ENCODE measurements at regions not wholly inside any gene's neighbourhood (a gene's known extent, or its start where the extent isn't known, plus 50 kb on each side); places are given as distances from the start of the nearest gene placed in this dataset.

DNA sequence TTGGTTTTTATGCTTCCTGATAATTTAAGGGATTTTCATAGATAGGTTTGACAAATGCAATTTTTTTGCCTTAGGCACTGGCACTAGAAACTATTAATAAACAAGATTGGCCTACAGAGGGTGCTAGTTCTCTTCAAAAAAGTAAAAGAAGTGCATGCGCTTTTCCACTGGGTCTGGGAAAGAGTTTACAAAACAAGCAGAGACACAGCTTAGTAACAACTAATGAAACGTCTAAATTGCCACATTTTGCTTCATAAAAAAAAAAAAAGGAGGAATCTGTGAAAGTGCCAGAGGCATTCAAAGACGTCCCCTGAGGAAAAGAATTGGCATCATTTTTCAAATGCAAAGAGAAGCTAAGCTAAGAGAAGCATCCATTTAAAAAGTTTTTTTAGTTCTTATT, 58.3 kb upstream of the EEA1 start:
- Mint-ChIP-seq H3K27ac (peak overlapping the region; percentile 66), H3K27me3 (peaks cover 3% of the 10 kb centered on the region), H3K4me3 (peak overlapping the region; percentile 18), H3K9me3 (no peaks in the 10 kb centered on the region), H3K4me1 (peaks cover 22% of the 10 kb centered on the region), H3K36me3 (ENCODE audit: low read depth) (no peaks in the 10 kb centered on the region)
- peak; percentile 77 for DNase-seq
- intact Hi-C loops (cut with micrococcal nuclease), result loop anchor here (1.0 to 10.0 kb wide), 11 partner anchors 110 to 1115 kb away; no protein-coding TSS in a partner anchor

DNA sequence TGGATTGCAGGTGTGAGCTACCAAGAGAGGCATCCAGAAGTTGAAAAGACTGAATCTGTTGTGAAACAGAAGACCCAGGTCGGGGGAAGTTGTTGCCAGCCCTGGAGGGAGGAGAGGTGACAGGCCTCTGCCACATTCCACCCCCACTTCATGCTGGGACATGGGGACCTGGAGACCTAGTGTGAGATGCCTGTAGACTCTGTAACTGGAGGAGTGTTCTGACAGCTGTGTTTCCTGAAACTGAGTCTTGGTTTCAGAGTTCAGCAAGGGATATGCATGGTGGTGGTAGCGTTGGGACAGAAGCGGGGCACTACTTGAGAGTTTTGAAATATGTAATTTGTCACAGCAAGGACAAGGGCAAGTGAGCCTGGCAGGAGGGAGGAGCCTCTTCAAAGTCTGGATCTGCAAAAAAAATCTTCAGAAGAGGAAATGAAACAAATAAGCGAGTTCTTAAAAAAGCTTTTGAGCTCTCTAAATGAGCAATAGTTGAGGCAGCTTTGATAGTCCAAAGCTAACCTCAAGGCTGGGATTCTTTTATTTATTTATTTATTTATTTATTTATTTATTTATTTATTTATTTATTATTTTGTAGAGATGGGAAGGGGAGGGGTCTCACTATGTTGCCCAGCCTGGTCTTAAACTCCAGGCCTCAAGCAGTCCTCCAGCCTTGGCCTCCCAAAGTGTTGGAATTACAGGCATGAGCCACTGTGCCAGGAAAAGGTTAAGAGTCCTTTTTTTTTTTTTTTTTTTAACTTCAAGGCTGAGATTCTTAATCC, 58.9 kb upstream of the EEA1 start:
- peak; percentile 69 for DNase-seq
- H3K4me3 Mint-ChIP-seq, result peak overlapping the region; percentile 18
- H3K4me1 Mint-ChIP-seq, result peaks cover 22% of the 10 kb centered on the region
- no peaks in the 10 kb centered on the region for H3K36me3 Mint-ChIP-seq (ENCODE audit: low read depth)
- H3K27ac Mint-ChIP-seq, result peak overlapping the region; percentile 66
- H3K9me3 Mint-ChIP-seq, result no peaks in the 10 kb centered on the region
- intact Hi-C loops (cut with micrococcal nuclease), result loop anchor here (1.0 to 10.0 kb wide), 12 partner anchors 37 to 1114 kb away; no protein-coding TSS in a partner anchor
- peaks cover 3% of the 10 kb centered on the region for H3K27me3 Mint-ChIP-seq

DNA sequence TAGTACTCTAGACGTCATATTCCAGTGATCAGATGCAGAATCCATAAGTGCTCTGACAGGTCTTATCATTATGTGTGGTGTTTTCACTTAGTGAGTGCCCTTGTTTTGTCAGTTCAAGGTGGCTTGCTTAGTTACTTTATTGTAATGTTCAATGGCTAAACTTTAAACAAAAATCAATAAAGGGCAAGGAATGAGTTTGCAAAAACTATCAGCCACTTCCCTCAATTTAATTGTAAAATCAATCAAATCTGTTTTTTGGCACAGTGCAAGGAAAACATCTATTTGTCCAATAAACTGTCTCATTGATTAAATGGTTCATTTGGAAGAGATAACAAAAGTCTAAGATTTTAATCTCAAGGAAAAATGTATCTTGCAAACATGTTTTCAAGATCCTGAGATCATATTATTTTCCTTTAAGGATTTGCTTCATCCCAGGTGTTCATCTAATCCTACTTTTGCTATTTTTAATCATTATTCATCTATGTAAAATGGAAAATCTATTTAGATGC, 59.6 kb upstream of the EEA1 start:
- Mint-ChIP-seq H3K27me3 (peaks cover 2% of the 10 kb centered on the region), H3K27ac (peak overlapping the region; percentile 48), H3K36me3 (ENCODE audit: low read depth) (no peaks in the 10 kb centered on the region), H3K4me1 (peaks cover 22% of the 10 kb centered on the region), H3K4me3 (no peak overlapping the region), H3K9me3 (no peaks in the 10 kb centered on the region)
- intact Hi-C loops (cut with micrococcal nuclease), result loop anchor here (2.0 to 10.0 kb wide), 7 partner anchors 36 to 986 kb away; no protein-coding TSS in a partner anchor
- no peak for DNase-seq

DNA sequence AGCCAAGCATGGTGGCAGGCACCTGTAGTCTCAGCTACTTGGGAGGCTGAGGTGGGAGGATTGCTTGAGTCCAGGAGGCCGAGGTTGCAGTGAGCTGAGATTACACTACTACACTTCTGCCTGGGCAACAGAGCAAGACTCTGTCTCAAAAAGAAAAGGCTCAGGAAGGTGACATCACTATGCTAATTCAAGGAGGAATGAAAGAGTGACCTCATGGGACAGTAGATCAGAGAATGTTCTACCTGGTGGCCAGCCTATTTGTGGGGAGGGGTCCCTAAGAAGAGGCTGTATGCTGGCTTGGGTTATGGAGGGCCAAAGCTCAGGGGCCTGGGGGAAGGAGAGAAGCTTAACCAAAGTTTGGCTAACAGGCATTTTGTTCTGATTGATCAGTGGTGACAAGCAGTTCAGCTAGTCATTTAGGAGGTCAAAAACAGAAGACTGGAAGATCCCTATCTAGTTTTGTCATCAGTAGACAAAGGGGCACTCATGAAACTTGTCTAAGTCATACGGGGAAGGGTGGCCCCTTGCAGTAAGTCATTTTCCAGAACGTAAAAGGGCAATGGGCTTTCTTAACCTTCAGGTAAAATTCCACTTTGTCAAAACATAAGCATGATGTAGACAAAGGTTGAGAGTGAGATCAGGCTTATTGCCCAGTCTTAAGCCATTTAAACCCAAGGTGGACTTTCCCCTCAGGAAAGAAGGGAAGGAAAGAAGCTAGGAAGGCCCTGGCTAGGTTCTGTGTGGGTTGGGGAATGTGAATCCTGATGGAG, 60.8 kb upstream of the EEA1 start:
- Mint-ChIP-seq H3K27ac (peak overlapping the region; percentile 97), H3K36me3 (ENCODE audit: low read depth) (no peaks in the 10 kb centered on the region), H3K4me1 (peaks cover 22% of the 10 kb centered on the region), H3K27me3 (no peaks in the 10 kb centered on the region), H3K9me3 (no peaks in the 10 kb centered on the region), H3K4me3 (peak overlapping the region; percentile 63)
- intact Hi-C loops (cut with micrococcal nuclease), result loop anchor here (1.0 to 10.0 kb wide), 8 partner anchors 35 to 985 kb away; no protein-coding TSS in a partner anchor
- DNase-seq, result no peak

DNA sequence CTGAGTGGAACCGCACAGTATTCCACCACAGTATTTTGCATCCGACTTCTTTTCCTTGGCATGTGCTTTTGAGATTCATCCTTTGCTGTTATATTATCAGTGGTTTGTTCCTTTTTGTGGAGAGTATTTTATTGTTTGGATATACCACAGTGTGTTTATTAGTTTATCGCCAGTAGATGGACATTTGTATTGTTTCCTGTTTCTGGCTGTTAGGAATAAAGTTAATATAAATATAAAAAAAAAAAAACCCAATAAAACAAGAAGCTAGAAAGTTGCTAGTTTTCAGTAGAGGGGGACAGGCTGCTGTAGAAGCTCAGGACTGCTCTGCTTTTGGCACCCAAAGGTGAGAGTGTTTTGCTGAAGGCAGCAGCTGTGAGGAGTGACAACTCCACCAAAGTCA, 62.0 kb upstream of the EEA1 start:
- Mint-ChIP-seq H3K36me3 (ENCODE audit: low read depth) (no peaks in the 10 kb centered on the region), H3K27ac (peak overlapping the region; percentile 39), H3K27me3 (no peaks in the 10 kb centered on the region), H3K4me1 (peaks cover 22% of the 10 kb centered on the region), H3K9me3 (no peaks in the 10 kb centered on the region), H3K4me3 (no peak overlapping the region)
- no peak for DNase-seq
- intact Hi-C loops (cut with micrococcal nuclease), result no loop called here

DNA sequence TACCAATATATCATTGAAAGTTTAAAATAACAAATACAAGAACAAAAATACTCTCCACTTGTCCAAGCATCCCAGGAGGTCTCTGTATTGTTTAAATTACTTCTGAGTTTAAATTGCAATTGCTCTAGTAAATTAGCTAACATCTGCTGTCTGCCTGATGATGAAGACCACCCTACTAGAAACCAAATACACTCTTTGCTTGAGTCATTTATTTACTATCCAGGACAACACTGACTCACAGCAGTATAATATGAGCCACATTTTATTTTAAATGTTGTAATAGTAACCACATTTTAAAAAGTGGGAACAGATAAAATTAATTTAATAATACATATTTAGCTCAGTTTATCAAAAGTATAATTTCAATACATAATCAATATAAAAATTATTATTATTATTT, 62.9 kb upstream of the EEA1 start:
- H3K4me1 Mint-ChIP-seq, result peaks cover 22% of the 10 kb centered on the region
- intact Hi-C loops (cut with micrococcal nuclease), result no loop called here

DNA sequence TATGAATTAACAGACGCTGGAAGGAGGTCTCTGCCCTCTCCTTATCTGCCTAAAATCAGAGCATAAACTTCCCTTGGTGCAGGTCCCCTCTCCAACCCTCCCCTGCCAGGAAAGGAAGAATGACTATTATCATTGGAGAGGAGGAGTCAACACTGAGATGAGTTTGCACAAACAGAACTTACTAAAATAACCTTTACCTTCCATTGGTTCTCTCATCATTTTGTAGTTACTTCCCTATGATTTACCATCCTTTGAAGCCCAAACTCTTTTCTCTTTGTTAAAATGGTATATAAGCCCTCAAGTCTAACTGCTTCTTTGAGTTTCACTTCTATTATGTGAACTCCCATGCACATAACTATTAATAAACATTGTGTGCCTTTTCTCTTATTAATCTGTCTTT, 64.2 kb upstream of the EEA1 start:
- intact Hi-C loops (cut with micrococcal nuclease), result no loop called here
- Mint-ChIP-seq H3K36me3 (ENCODE audit: low read depth) (no peaks in the 10 kb centered on the region), H3K4me1 (peaks cover 12% of the 10 kb centered on the region), H3K27ac (no peak overlapping the region), H3K9me3 (no peaks in the 10 kb centered on the region), H3K27me3 (no peaks in the 10 kb centered on the region), H3K4me3 (no peak overlapping the region)
- DNase-seq, result no peak

More for the DNA sequence above, 62.9 kb upstream of the EEA1 start:
- no peak for DNase-seq
- no peaks in the 10 kb centered on the region for H3K9me3 Mint-ChIP-seq
- H3K27ac Mint-ChIP-seq, result no peak overlapping the region
- H3K36me3 Mint-ChIP-seq (ENCODE audit: low read depth), result no peaks in the 10 kb centered on the region
- H3K27me3 Mint-ChIP-seq, result no peaks in the 10 kb centered on the region
- no peak overlapping the region for H3K4me3 Mint-ChIP-seq

DNA sequence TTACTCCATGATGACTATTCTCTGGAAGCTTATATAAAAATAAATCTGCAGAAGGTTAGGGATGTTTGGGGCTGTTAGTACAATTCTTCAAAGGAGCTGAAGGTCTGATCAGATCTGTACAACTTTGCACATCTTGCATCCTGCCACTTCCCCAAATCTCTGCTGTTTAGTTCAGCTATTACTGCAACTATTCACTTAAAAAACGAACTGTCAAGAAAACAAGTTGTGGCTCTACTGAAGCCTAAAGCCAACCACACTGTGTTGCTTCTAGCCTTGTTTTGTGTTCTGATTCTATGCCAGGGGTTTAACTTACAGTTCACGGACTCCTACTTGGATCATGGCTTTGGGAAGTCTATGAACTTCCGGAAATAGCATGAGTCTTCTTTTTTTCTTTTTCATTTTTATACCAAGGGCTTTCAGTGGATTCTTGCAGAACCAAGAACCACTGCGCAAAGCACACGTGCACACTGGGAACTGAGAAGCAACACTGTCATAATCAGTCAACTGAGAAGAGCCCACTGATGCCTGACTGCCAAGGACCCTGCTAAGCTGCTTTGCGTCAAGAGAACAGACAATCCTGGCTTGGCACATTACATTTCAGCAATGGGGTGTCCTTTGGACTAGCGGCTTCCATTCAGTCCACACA, 66.3 kb upstream of the EEA1 start:
- Mint-ChIP-seq H3K27ac (no peak overlapping the region), H3K4me1 (peaks cover 3% of the 10 kb centered on the region), H3K27me3 (no peaks in the 10 kb centered on the region), H3K9me3 (no peaks in the 10 kb centered on the region), H3K4me3 (no peak overlapping the region), H3K36me3 (ENCODE audit: low read depth) (no peaks in the 10 kb centered on the region)
- no peak for DNase-seq
- intact Hi-C loops (cut with micrococcal nuclease), result no loop called here

DNA sequence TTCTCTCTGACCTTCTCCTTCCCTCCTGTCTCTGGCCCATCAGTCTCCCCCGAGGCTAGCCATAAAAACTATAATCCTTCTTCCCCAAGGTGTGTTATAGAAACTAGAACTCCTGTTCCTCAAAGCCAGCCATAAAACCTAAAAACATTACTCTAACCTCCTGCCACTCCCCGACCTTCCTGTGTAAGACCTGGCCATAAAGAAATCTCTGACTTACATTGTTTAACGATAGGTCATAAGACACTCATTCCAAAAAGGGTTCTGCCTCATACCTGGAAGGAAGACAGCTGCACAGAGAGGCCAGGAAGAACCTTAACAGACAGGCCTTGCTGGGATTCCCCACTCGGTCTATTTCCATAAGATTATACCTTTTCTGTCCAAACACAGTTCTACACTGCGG, 70.9 kb upstream of the EEA1 start:
- no peaks in the 10 kb centered on the region for H3K36me3 Mint-ChIP-seq (ENCODE audit: low read depth)
- H3K27me3 Mint-ChIP-seq, result no peaks in the 10 kb centered on the region
- no peak overlapping the region for H3K4me3 Mint-ChIP-seq
- intact Hi-C loops (cut with micrococcal nuclease), result no loop called here
- H3K9me3 Mint-ChIP-seq, result no peaks in the 10 kb centered on the region
- H3K4me1 Mint-ChIP-seq, result no peaks in the 10 kb centered on the region
- no peak for DNase-seq
- no peak overlapping the region for H3K27ac Mint-ChIP-seq

DNA sequence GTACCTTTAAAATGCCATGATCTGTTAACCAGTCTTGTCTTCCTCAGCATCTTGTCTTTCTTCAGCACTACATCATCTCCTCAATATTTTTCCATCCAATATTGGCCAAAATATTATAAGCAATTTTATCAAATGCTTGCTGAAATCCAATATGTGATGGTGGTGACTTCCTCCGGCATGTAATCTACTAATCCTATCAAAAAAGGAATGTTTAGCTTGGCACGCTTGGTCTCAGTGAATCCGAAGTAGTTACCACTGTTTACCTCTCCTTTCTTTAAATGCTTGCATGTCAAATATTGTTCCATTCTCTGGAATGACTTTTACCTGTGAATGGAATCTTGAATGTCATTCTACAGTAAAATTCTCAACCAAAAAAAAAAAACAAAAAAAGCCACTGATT, 72.3 kb upstream of the EEA1 start:
- Mint-ChIP-seq H3K4me1 (no peaks in the 10 kb centered on the region), H3K4me3 (no peak overlapping the region), H3K27me3 (no peaks in the 10 kb centered on the region), H3K36me3 (ENCODE audit: low read depth) (no peaks in the 10 kb centered on the region), H3K27ac (no peak overlapping the region), H3K9me3 (no peaks in the 10 kb centered on the region)
- intact Hi-C loops (cut with micrococcal nuclease), result no loop called here
- no peak for DNase-seq

DNA sequence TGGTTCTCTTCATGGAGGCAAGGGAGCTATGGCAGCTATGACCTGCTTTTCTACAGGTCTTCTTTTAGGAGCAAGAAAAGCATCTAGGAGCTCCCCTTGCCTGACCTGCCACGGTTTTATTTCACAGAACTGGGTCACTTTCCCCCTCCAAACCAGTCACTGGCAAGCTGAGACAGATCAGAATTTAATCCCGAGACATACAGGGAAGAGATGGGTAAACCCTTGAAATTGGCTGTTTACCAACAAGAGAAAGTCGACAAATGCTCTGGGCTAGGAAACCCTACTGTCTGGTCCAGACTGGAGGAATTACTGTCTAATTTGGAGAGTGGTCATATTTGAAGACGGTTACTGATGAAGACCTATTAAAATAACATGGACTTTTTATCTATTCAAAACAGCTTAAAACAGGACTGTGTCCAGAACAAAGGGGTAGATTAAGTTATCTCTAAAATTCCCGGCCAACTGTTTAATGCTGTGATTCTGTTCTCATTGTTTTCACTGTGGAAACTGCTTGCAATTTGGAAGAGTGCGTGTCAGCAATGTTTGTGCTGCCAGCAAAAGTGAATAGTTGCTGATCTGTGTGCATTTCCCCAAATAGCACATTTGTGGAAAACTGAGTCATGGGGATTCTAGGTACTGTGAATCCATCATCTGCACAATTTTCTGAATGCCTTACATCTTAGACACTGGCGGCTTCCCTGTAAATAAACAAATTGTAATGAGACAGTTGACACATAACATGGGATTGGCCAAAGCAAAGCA, 73.4 kb upstream of the EEA1 start:
- Mint-ChIP-seq H3K36me3 (ENCODE audit: low read depth) (no peaks in the 10 kb centered on the region), H3K27me3 (no peaks in the 10 kb centered on the region), H3K4me1 (no peaks in the 10 kb centered on the region), H3K9me3 (no peaks in the 10 kb centered on the region), H3K27ac (no peak overlapping the region), H3K4me3 (no peak overlapping the region)
- intact Hi-C loops (cut with micrococcal nuclease), result no loop called here
- no peak for DNase-seq

DNA sequence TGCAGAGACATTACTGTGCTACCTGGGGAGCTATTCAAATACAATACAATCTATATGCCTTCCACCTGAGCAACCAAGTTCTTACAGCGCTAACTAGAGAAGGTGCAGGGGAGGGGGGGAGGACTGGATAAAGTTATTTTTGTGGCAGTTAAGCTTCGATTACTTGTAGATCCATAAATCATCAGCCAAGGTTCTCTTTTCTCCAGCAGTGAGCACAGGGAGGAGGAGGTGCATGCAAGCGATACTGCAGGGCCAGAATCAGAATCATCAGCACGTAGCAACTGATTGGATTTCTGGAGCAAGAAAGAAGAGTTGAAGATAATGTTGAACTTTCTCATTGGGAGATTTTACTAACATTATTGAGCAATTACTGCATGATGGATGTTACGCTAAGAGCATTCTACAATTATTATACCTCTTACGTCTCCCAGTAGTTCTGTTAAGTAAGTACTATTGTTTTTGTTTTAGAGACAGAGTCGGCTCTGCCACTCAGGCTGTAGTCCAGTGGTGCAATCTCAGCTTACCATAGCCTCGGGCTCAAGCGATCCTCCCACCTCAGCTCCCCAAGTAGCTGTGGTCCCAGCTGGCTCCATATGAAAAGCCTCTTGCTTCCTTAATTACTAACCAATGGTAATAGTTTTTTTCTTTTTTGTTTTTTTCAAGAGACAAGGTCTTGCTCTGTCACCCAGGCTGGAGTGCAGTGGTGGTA, 74.6 kb upstream of the EEA1 start:
- Mint-ChIP-seq H3K27me3 (no peaks in the 10 kb centered on the region), H3K9me3 (no peaks in the 10 kb centered on the region), H3K4me3 (no peak overlapping the region), H3K27ac (no peak overlapping the region), H3K36me3 (ENCODE audit: low read depth) (no peaks in the 10 kb centered on the region), H3K4me1 (peaks cover 5% of the 10 kb centered on the region)
- intact Hi-C loops (cut with micrococcal nuclease), result no loop called here
- no peak for DNase-seq

DNA sequence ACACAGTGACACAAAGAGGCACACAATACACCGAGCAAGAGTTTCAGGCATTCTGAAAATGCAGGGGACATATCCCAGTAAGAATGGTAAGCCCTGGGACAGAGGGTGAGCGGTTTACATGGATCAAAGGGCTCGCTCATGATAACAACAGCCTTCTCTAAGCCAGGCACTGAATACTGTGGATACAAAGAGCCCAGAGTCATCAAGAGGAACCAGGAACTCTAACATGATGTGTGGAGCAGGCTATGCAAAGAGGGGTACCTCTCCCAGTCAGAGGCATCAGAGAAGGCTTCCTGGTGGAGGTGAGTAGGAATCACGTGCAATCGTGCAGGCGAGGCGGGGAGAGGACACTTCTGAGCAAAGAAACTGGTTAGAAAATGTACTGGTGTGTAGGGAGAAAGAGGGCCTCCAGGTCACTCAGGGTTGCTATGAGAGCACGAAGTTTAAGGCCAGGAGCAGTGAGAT, 76.9 kb upstream of the EEA1 start:
- no peaks in the 10 kb centered on the region for H3K27me3 Mint-ChIP-seq
- intact Hi-C loops (cut with micrococcal nuclease), result no loop called here
- peaks cover 5% of the 10 kb centered on the region for H3K4me1 Mint-ChIP-seq
- H3K4me3 Mint-ChIP-seq, result no peak overlapping the region
- H3K9me3 Mint-ChIP-seq, result no peaks in the 10 kb centered on the region
- no peak overlapping the region for H3K27ac Mint-ChIP-seq
- no peak for DNase-seq
- no peaks in the 10 kb centered on the region for H3K36me3 Mint-ChIP-seq (ENCODE audit: low read depth)

Data from activated CD4-positive, alpha-beta T cell treated with anti-CD3 and anti-CD28 coated beads, Interleukin-2, amount 10 ng/mL, durations not matched to agents 24 days and 14 days (primary cell).